Stimulated activated CD8-positive, alpha-beta memory T cell treated with anti-CD3 and anti-CD28 coated beads, Interleukin-2, amount 100 ng/mL, for 48 hours (primary cell): ENCODE measurements at regions not wholly inside any gene's neighbourhood (a gene's known extent, or its start where the extent isn't known, plus 50 kb on each side); places are given as distances from the start of the nearest gene placed in this dataset.
"Not testable (repeated sequence)": the region's sequence is repeated elsewhere in the genome, so short reads cannot be mapped to it uniquely, and the experiment has no call there.

Source experiments
- DNase-seq, 2 donors: peaks; one replicate each; pipeline ENCODE4 v3.0.0-alpha.2; 2020; ENCODE audit warnings: low read depth in 2 of 2

GRCh38 chrY:7416406-7416805 lies 504.9 kb upstream of the AMELY start:
- no peak for DNase-seq

- DNase-seq, result no peak
Observed at GRCh38 chrY:7415157-7415633, 503.6 kb upstream of the AMELY start.

GRCh38 chrY:7390056-7390455 lies 478.5 kb upstream of the AMELY start:
- DNase-seq, result no peak

- DNase-seq, result no peak
Observed at GRCh38 chrY:7382988-7383387, 471.4 kb upstream of the AMELY start.

GRCh38 chrY:7377091-7377490 lies 465.5 kb upstream of the AMELY start:
- DNase-seq, result no peak

- not testable (repeated sequence) for DNase-seq
Observed at GRCh38 chrY:7374485-7374884, 462.9 kb upstream of the AMELY start.

GRCh38 chrY:7371953-7372352 lies 460.4 kb upstream of the AMELY start:
- not testable (repeated sequence) for DNase-seq

- DNase-seq, result not testable (repeated sequence)
Observed at GRCh38 chrY:7371026-7371425, 459.5 kb upstream of the AMELY start.

- DNase-seq, result no peak
Observed at GRCh38 chrY:7359520-7359919, 448.0 kb upstream of the AMELY start.

GRCh38 chrY:7358103-7358752 lies 446.7 kb upstream of the AMELY start:
- DNase-seq, result no peak

GRCh38 chrY:7355891-7356290 lies 444.3 kb upstream of the AMELY start:
- not testable (repeated sequence) for DNase-seq

- peak in 1 of 2 donors; percentile 39 for DNase-seq
Observed at GRCh38 chrY:7344661-7345060, 433.1 kb upstream of the AMELY start.

GRCh38 chrY:7343261-7343660 lies 431.7 kb upstream of the AMELY start:
- no peak for DNase-seq

GRCh38 chrY:7342732-7343131 lies 431.2 kb upstream of the AMELY start:
- DNase-seq, result not testable (repeated sequence)

GRCh38 chrY:7339391-7340087 lies 428.0 kb upstream of the AMELY start:
- no peak for DNase-seq

- DNase-seq, result no peak
Observed at GRCh38 chrY:7336023-7336873, 424.7 kb upstream of the AMELY start.

GRCh38 chrY:7334449-7334848 lies 422.9 kb upstream of the AMELY start:
- DNase-seq, result no peak

- no peak for DNase-seq
Observed at GRCh38 chrY:7326296-7327246, 415.0 kb upstream of the AMELY start.

- DNase-seq, result no peak
Observed at GRCh38 chrY:7325531-7325930, 414.0 kb upstream of the AMELY start.

GRCh38 chrY:7320751-7321150 lies 409.2 kb upstream of the AMELY start:
- DNase-seq, result no peak

GRCh38 chrY:7320171-7320570 lies 408.6 kb upstream of the AMELY start:
- not testable (repeated sequence) for DNase-seq
